GM21786 (cell line): ENCODE measurements at regions not wholly inside any gene's neighbourhood (a gene's known extent, or its start where the extent isn't known, plus 50 kb on each side); places are given as distances from the start of the nearest gene placed in this dataset.
"Not testable (repeated sequence)": the region's sequence is repeated elsewhere in the genome, so short reads cannot be mapped to it uniquely, and the experiment has no call there.

Experiments used
- ATAC-seq: cut with Tn5 transposase; IDR thresholded peaks from one replicate; pipeline ENCODE4 v1.9.1; 2021; ENCODE audit not compliant: unreplicated experiment

- no peak for ATAC-seq
These were observed 827.7 kb downstream of the TMTC2 start for GRCh38 chr12:83514372-83514771.

DNA sequence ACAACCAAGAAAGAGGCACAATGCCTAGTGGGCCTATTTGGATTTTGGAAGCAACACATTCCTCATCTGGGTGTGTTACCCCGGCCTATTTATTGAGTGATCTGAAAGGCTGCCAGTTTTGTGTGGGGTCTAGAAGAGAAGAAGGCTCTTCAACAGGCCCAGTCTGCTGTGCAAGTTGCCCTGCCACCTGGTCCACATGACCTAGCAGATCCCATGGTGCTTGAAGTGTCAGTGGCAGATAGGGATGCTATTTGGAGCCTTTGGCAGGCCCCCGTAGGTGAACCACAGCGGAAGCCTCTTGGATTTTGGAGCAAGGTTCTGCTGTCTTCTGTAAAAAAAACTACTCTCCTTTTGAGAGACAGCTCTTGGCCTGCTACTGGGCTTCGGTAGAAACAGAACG, 820.1 kb downstream of the TMTC2 start:
- no peak for ATAC-seq

DNA sequence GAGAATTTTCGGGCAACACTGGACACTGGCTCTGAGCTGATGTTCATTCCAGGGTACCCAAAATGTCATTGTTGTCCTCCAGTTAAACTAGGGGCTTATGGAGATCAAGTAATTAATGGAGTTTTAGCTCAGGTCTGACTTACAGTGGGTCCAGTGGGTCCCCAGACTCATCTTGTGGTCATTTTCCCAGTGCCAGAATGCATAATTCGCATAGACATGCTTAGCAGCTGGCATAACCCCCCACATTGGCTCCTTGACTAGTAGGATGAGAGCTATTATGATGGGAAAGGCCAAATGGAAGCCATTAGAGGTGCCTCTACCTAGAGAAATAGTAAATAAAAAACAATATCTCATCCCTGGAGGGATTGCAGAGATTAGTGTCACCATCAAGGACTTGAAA, 818.9 kb downstream of the TMTC2 start:
- ATAC-seq = no peak

GRCh38 chr12:83499894-83500293, 813.2 kb downstream of the TMTC2 start:
- not testable (repeated sequence) for ATAC-seq

DNA sequence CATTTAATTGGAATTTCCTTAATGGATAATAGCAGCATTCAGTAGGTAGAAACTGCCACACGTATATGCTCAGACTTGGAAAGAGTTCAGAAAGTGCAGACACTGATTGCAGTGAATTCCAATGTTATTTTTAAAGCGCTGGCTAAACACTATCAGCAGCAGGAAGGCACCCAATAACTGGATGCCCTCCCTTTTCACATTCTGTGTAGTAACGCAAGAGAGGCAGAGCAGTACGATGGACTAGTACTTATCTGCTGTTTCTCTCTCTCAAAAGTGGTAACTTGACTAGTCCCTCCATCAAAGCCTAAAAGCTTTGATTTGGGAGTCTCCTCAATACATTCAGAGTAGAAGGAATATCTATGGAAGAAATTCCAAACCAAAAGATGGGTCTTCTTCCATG, 791.0 kb downstream of the TMTC2 start:
- no peak for ATAC-seq

- ATAC-seq = no peak
These were observed 790.3 kb downstream of the TMTC2 start for GRCh38 chr12:83476695-83477690.

- no peak for ATAC-seq
These were observed 789.3 kb downstream of the TMTC2 start for GRCh38 chr12:83476006-83476405.

- no peak for ATAC-seq
These were observed 787.7 kb downstream of the TMTC2 start for GRCh38 chr12:83474369-83474768.

DNA sequence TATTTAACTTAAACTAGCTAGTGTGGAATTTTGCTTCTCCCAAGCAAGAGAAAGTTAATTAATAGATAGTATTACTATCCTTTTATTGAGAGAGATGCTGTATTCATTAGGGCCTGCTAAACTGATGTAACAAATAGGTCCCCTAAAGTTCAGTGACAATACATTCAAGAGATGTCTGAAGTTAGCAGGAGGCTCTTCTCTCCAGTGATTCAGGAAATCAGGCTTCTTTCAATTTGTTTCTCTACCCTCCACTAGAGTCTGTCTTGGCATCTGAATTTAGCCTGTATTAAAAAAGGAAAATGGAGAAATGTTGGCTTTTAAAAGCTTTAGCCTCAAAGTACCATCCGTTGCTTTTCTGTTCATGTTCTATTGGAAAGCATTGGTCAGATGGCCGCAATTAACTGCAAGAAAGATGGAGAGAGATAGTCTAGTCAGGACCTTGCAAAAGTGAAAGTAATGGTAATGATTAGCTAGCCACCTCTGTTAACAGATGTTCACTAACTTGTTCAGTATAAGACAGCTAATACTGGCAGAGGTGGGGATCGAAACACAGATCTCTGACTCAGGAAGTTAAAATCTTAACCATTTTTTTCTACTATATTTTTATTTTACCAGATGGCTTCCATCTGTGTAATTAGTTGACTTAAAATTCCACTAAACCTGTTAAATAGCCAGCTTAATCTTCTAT, 786.8 kb downstream of the TMTC2 start:
- peak; percentile 98 for ATAC-seq

- no peak for ATAC-seq
These were observed 786.1 kb downstream of the TMTC2 start for GRCh38 chr12:83472772-83473171.

DNA sequence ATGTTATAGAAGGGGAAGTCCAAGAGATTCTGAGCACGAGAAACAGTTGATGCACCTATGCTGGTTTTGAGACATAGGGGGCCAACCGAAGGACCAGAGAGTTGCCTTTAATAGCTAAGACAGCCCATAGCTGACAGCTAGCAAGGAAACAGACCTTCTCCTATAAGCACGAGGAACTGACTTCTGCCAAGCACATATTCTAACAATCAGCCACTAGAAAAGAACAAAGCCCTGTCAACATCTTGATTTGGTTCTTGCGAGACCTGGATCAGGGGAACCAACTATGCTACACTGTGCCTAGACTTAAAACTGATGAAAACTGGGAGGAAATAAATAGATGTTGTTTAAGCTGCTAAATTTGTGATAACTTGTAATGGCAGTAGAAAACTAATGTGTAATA, 785.6 kb downstream of the TMTC2 start:
- no peak for ATAC-seq

- no peak for ATAC-seq
These were observed 784.6 kb downstream of the TMTC2 start for GRCh38 chr12:83471341-83471740.

- ATAC-seq = no peak
These were observed 784.0 kb downstream of the TMTC2 start for GRCh38 chr12:83470749-83471148.

DNA sequence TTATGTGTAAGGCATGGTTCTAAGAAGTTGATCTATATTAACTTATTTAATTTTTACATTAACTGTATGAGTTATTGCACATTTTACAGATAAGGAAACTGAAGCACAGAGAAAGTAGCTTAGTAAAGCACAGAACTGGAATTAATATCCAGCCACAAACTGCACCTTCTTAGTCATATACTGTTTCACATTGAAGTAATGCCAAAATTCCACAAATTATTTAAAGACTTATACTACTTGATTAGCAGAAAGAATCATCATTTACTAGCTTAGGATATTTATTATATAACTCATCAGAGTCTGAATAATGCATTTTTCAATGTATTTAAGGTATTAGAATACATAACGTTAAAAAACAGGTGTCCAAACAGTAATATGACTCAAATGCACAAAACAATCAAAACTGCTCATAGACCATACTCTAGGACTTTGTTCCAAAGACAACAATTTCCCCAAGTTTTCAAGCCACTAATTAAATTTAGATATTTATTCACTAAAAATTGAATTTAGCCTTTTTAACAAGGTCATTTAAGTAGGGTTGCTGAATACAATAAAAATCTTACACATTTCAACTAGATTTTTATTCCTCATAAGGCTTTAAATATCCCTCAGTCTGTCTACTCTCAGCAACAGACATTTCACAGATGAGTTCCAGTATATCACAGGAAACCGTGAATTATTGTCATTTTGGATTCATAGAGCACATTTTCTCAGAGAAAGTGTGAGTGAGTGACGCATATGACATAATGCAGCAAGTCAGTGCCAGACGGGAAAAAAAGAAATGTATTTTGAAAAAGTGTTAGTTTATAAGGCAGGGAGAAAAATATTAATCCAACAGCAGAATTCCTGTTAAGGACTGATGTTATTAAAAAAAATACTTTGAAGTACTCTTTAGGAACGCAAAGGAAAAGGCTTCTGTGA, 782.5 kb downstream of the TMTC2 start:
- no peak for ATAC-seq

DNA sequence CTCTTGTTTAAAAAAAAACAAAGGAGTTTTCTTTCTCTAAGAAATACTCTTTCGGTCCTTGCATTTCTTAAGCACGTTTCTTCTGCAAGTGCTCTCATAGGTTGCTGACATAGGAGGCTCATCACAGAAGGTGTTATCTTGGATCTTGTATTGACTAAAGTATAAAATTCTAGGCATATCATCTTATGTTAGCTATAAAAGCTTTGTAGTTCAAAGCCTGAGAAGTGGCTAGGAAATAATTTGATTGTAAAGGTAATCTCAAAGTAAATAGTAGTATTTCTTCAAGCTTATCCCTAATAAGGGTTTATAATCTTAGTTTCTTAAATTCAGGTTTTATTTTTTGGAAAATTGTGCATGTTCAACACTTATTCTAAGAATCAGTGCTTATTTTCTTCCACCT, 778.9 kb downstream of the TMTC2 start:
- no peak for ATAC-seq

GRCh38 chr12:83462419-83462818, 775.7 kb downstream of the TMTC2 start:
- peak; percentile 70 for ATAC-seq

DNA sequence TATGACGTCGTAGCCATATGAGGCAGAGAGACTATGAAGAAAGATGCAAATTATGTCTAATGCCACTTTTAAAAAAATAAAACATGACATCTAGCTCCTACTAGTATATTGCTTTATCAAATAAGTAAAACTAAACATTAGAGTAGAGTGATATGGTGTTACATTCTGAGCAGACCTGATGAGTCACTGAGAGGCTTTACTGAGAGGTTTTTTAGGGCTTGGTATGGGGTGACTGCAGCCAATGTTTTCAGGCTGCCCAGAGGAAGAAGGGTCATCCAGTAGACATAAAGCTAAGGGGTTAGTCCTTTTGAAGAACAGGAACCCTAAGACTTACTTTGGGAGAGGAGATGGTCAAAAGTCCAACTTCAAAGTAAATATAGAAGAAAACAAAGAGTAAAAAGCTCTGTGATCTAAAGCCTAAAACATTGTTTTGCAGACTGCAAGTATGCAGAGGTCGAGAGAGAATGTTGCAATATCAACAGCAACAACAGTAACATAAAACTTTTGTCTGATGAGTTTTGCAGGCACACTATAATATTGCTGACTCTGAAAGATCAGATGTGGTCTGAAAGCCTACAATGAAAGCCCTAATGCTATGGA, 774.7 kb downstream of the TMTC2 start:
- ATAC-seq = no peak

DNA sequence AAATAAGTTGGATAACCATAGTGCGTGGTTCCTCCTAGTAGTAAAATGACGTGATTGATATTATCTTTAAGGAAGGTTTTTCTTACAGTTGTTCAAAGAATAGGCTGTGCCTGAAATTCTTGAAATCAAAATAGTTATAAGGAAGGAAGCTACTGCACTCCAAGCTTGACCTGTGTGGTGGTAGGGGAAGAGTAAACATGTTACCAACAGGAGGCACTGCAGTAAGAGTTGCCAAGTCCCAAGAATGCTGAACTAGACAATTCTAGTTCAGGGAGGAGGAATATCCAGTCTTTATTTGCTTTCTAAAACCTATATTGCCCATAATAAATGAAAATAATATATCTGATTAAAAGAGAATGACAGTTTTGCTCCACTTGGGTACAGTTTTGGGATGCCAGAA, 764.5 kb downstream of the TMTC2 start:
- no peak for ATAC-seq

- ATAC-seq = no peak
These were observed 747.9 kb downstream of the TMTC2 start for GRCh38 chr12:83434600-83434999.

DNA sequence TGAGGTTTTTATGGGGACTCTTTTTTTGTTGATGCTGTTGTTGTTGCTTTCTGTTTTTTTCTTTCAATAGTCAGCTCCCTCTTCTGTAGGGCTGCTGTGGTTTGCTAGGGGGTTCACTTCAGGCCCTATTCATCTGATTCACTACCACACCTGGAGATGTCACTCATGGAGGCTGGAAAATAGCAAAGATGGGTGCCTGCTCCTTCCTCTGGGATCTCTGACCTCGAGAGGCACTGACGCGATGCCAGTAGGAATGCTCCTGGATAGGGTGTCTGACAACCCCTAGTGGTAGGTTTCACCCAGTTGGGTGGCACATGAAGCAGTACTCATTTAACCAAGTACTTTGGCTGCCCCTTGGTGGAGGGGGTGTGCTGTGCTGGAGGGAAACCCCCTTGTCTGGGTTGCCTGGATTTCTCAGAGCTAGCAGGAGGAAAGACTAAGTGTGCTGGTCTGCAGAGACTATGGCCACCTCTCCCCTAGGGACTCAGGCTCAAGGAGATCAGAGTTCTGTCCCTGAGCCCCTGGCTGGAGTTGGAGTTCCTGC, 745.5 kb downstream of the TMTC2 start:
- no peak for ATAC-seq
